MCF 10A (cell line): ENCODE measurements at regions not wholly inside any gene's neighbourhood (a gene's known extent, or its start where the extent isn't known, plus 50 kb on each side); places are given as distances from the start of the nearest gene placed in this dataset.

Source experiments
- BruUV-seq: library from RNA; stranded (reverse); fragments of 400-500 nt; replicated peaks from 2 replicates; lab custom pipeline; 2021; lab: Mats Ljungman, UMichigan
- CTCF ChIA-PET: fragments of 300-600 bp; sonication (Branson Sonifier 250); formaldehyde crosslinking; extraction: SDS; loops from one replicate; lab custom pipeline; 2021; ENCODE audit warnings: antibody characterized with exemption, inconsistent platforms; lab: Yijun Ruan, JAX
- POLR2A ChIA-PET: fragments of 300-600, 350-650 bp; sonication (Branson Sonifier 250); formaldehyde crosslinking; extraction: SDS; loops from one replicate; lab custom pipeline; 2020; ENCODE audit warnings: antibody characterized with exemption, inconsistent platforms; lab: Yijun Ruan, JAX
- DNase-seq: peaks from one replicate; pipeline ENCODE4 v3.0.0-alpha.2; 2018; ENCODE audit not compliant: unreplicated experiment
- H3K27ac Mint-ChIP-seq: one replicate; pipeline ENCODE4 v1.8.0; 2022; ENCODE audit warnings: mild to moderate bottlenecking, low read depth, mixed read lengths; ENCODE audit not compliant: unreplicated experiment
- H3K27me3 Mint-ChIP-seq: one replicate; pipeline ENCODE4 v1.8.0; 2022; ENCODE audit warnings: mixed read lengths; ENCODE audit not compliant: insufficient read depth, unreplicated experiment
- H3K36me3 Mint-ChIP-seq: one replicate; pipeline ENCODE4 v1.8.0; 2022; ENCODE audit warnings: mild to moderate bottlenecking, moderate library complexity, mixed read lengths; ENCODE audit not compliant: insufficient read depth, unreplicated experiment
- H3K4me1 Mint-ChIP-seq: one replicate; pipeline ENCODE4 v1.8.0; 2022; ENCODE audit warnings: mixed read lengths; ENCODE audit not compliant: insufficient read depth, unreplicated experiment
- H3K4me3 Mint-ChIP-seq: one replicate; pipeline ENCODE4 v1.8.0; 2022; ENCODE audit warnings: mild to moderate bottlenecking, moderate library complexity, mixed read lengths; ENCODE audit not compliant: unreplicated experiment
- H3K9me3 Mint-ChIP-seq: one replicate; pipeline ENCODE4 v1.8.0; 2022; ENCODE audit warnings: mixed read lengths; ENCODE audit not compliant: unreplicated experiment
- CTCF ChIP-seq: fragments of 200-600 bp; IDR thresholded peaks from one replicate; pipeline ENCODE4 v1.8.0; 2022; ENCODE audit warnings: antibody characterized with exemption, mild to moderate bottlenecking; ENCODE audit not compliant: unreplicated experiment
- intact Hi-C: fragments of 100-400 bp; cut with micrococcal nuclease; formaldehyde crosslinking; loops from 2 replicates; pipeline ENCODE4 v1.14.1; 2022

GRCh38 chr11:4190098-4190497 is 95.5 kb downstream of the RRM1 start:
- Mint-ChIP-seq H3K36me3 (no peaks in the 10 kb centered on the region), H3K4me1 (no peaks in the 10 kb centered on the region), H3K9me3 (no peaks in the 10 kb centered on the region), H3K4me3 (no peak overlapping the region), H3K27ac (no peak overlapping the region), H3K27me3 (peaks cover 12% of the 10 kb centered on the region)
- POLR2A ChIA-PET: no interaction called here
- BruUV-seq: no TSS peak
- no peak for DNase-seq
- no peak for TF ChIP-seq CTCF
- intact Hi-C loops: no loop called here
- CTCF ChIA-PET: interaction anchor here (0.6 to 1.7 kb wide), 6 partner anchors 289 to 482 kb away, joined by 3 to 5 read pairs (median 4); partner anchors contain the start of gene OR51D1
